GM12864 (cell line): ENCODE measurements at regions not wholly inside any gene's neighbourhood (a gene's known extent, or its start where the extent isn't known, plus 50 kb on each side); places are given as distances from the start of the nearest gene placed in this dataset.
A peak's percentile ranks its signal among the peaks of the same experiment; 100 is the strongest.
"Not testable (repeated sequence)": the region's sequence is repeated elsewhere in the genome, so short reads cannot be mapped to it uniquely, and the experiment has no call there.

Experiments
- DNase-seq: peaks from one replicate; pipeline ENCODE4 v3.0.0-alpha.2; 2011; ENCODE audit warnings: low read depth
- H3K4me3 ChIP-seq: 2 replicates; pipeline ENCODE4 v1.5.1; 2011; ENCODE audit warnings: mild to moderate bottlenecking, low read depth, low read length, control low read depth
- TF ChIP-seq, protein P1 (sequence below): IDR thresholded peaks from 2 replicates; pipeline ENCODE4 v1.5.1; 2011; ENCODE audit warnings: low read depth, mild to moderate bottlenecking, moderate library complexity, low read length, control low read depth, inconsistent platforms; ENCODE audit errors: missing control alignments

DNA sequence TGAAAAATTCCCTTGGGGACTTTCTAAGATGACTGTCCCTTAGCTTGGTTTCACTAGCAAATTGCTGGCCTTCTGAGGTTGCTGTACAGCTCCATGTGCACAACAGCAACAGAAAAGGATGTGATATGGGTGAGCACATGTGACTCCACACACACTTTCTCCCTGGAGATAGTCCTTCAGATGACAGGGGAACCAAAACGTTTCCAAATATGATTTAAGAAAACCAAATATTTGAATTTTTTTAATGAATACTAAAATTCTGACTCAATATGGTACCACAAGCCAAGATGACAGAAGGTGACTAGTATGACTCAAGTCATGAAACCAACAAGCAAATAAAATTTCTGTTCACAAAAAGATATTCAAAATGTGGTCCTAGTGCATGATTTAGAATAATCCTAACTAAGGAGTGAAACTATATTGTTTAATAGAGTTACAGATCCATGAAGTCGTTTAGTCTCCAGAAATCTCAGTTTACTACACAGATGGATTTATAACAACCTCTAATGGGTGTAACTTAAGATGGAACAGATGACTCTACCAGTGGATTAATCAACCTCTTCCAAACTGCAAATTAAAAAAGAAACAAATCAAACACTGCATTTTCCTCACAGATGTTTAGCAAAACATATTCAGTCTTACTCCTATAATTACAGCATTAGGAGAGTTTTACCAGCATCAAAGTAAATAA, 144.8 kb upstream of the PIK3R1 start:
- H3K4me3 ChIP-seq = no peak overlapping the region; the same call in 1 of the 2 replicates
- TF ChIP-seq, protein P1, sequence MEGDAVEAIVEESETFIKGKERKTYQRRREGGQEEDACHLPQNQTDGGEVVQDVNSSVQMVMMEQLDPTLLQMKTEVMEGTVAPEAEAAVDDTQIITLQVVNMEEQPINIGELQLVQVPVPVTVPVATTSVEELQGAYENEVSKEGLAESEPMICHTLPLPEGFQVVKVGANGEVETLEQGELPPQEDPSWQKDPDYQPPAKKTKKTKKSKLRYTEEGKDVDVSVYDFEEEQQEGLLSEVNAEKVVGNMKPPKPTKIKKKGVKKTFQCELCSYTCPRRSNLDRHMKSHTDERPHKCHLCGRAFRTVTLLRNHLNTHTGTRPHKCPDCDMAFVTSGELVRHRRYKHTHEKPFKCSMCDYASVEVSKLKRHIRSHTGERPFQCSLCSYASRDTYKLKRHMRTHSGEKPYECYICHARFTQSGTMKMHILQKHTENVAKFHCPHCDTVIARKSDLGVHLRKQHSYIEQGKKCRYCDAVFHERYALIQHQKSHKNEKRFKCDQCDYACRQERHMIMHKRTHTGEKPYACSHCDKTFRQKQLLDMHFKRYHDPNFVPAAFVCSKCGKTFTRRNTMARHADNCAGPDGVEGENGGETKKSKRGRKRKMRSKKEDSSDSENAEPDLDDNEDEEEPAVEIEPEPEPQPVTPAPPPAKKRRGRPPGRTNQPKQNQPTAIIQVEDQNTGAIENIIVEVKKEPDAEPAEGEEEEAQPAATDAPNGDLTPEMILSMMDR = no peak
- DNase-seq = peak; percentile 72

DNA sequence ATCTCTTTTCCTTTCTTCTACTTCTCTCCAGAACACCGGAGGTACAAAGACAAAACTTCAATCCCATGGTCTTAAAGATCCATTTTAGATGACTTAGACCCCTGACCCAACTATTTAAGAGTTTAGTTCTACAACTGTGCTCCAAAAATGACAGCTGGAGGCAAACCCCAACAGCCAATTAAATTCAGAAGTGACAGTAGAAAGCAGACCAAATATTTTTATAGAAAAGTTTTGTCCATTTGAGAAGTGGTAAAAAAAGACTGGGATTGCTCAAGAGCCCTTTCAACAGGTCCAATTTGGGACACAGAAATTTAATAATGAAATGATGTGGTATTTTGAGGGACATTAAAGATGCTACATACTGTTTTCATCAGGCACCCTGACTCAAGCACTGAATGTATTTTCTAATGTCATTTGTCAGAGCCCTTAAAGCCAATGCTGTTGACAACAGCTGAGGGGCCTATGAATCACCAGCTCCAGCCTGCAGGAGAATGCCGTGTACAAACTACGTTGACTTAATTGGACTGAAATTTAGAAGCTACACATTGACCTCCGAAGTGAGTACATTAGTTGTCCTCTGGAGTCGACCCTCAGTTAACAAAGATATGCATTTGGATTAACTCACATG, 147.5 kb upstream of the PIK3R1 start:
- H3K4me3 ChIP-seq = no peak overlapping the region
- TF ChIP-seq, protein P1 = no peak
- DNase-seq = no peak

DNA sequence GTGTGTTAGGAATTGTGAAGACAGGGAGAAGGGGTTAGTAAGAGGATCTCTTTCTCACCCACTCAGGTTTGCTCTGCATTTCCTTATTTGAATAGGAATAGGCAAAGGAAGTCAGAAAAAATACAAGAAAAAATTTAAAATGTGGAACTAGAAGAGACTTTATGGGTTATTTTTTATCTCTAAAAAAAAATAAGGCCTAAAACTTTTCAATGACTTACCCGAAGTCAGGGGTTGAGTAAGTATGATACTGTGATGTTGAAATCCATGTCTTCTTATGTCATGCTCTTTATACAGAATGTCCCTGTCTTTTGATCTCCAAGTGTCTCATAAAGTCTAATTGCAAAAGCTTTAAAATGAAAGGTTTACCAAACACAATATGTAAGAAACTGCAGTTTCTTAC, 148.3 kb upstream of the PIK3R1 start:
- TF ChIP-seq, protein P1 = no peak
- no peak for DNase-seq
- H3K4me3 ChIP-seq = no peak overlapping the region

DNA sequence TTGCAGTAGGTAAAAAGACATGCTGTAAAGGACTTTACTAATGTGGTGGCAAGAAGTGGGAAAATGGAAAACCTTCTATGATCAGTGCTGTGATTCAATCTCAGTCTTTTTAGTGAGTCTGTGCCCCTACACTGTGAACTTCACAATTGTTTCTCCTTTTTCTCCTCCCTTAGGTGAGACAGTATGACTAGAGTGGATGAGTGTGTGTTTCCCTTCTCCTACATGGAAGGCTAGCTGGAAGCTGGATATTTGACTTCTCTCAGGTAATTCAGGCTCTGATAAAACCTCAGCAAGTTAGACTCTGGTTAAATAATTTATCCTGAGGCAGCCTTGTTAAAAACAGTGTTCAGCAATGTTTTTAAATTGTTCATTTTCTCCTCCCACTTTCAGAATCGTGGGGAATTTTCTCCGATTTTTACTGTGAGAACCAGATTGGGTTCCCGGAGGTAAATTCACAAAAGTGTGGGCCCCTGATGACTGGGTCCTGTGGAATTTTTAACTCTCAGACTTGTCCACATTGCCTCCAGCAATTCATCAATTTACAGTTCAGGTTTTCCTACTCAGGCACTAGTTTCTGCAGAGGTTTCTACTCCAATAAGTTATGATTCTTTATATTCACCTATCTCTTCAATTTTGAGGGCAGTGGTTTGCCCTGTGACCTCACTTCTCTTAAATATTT, 149.1 kb upstream of the PIK3R1 start:
- TF ChIP-seq, protein P1 = no peak
- no peak overlapping the region for H3K4me3 ChIP-seq
- no peak for DNase-seq

DNA sequence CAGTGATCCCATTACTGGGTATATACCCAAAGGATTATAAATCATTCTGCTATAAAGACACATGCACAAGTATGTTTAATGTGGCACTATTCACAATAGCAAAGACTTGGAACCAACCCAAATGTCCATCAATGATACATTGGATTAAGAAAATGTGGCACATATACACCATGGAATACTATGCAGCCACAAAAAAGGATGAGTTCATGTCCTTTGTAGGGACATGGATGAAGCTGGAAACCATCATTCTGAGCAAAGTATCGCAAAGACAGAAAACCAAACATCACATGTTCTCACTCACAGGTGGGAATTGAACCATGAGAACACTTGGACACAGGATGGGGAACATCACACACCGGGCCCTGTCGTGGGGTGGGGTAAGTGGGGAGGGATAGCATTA, 150.2 kb upstream of the PIK3R1 start:
- not testable (repeated sequence) for H3K4me3 ChIP-seq, DNase-seq

DNA sequence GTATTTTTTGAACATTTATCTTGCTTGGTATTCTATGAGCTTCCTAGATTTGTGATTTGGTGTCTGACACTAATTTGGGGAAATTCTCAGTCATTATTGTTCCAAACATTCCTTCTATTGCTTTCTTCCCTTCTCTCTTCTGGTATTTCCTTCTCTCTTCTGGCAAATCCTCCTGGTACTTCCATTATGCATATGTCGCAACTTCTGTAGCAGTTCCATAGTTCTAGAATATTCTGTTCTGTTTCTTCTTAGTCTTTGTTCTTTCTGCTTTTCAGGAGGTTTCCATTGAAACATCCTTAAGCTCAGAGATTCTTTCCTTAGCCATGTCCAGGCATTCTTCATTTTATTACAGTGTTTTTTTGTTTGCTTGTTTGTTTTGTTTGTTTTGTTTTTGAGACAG, 155.2 kb upstream of the PIK3R1 start:
- TF ChIP-seq, protein P1 = no peak
- no peak for DNase-seq
- H3K4me3 ChIP-seq = no peak overlapping the region

DNA sequence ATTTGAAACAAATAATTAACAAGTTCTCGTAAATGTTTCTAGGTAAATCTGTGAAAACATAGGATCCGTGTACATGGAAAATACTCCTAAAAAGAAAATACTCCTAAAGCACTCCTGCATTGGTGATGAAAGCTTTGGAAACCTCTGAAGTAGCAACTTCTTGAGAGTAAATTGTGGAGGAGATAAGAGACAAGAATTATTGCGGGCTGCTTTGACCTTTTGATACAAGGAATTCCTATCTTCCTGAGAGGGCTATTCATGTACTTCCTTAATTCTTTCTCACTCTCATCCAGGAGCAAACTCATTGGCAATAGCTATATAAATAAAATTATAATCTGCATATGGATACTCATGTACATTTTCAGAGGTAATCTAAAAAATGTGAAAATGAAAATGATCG, 158.4 kb upstream of the PIK3R1 start:
- no peak overlapping the region for H3K4me3 ChIP-seq
- DNase-seq = no peak
- TF ChIP-seq, protein P1 = no peak
